ENCODE measurements at regions not wholly inside any gene's neighbourhood (a gene's known extent, or its start where the extent isn't known, plus 50 kb on each side); places are given as distances from the start of the nearest gene placed in this dataset.

DNA sequence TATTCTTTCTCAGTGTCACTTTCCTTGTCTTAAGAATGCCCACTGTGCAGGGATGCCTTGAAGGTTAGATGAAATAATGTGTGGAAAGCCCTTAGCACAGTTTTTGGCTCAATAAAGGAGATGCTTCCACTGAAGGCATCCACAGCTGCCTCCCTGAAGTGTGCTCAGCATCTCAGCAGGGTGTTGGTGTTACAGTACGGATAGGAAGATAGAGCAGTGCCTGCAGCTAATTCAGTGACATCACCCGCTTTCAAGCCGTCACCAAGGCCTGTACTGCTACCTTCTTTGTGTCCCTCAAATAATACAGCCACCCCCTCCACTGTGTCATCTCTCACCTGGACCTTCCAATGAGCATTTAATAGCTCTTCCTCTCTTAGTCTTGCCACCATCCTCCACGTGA is 59.0 kb downstream of the NDUFS5 start:
- DNase-seq: no peak
- no peak overlapping the region for H3K27ac ChIP-seq (ENCODE audit: low read length)
- H3K27me3 ChIP-seq (replicated peaks; ENCODE audit: insufficient read depth, low read length): peaks cover 21% of the 10 kb centered on the region; the same call in 1 of the 2 replicates
- no peak overlapping the region for H2AFZ ChIP-seq (ENCODE audit: low read length)
- H4K20me1 ChIP-seq (ENCODE audit: insufficient read depth, low read length): no peaks in the 10 kb centered on the region
- no peak overlapping the region for H3K4me2 ChIP-seq (ENCODE audit: low read depth, low read length)
- H3K79me2 ChIP-seq (ENCODE audit: low read length): no peaks in the 10 kb centered on the region
- no peak overlapping the region for H3K4me3 ChIP-seq (ENCODE audit: low read length)
- TF ChIP-seq, protein P1, sequence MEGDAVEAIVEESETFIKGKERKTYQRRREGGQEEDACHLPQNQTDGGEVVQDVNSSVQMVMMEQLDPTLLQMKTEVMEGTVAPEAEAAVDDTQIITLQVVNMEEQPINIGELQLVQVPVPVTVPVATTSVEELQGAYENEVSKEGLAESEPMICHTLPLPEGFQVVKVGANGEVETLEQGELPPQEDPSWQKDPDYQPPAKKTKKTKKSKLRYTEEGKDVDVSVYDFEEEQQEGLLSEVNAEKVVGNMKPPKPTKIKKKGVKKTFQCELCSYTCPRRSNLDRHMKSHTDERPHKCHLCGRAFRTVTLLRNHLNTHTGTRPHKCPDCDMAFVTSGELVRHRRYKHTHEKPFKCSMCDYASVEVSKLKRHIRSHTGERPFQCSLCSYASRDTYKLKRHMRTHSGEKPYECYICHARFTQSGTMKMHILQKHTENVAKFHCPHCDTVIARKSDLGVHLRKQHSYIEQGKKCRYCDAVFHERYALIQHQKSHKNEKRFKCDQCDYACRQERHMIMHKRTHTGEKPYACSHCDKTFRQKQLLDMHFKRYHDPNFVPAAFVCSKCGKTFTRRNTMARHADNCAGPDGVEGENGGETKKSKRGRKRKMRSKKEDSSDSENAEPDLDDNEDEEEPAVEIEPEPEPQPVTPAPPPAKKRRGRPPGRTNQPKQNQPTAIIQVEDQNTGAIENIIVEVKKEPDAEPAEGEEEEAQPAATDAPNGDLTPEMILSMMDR (IDR thresholded peaks at IDR 0.05; ENCODE audit: low read length): no peak
- TF ChIP-seq EZH2 (optimal IDR thresholded peaks at IDR 0.05; ENCODE audit: low read depth, low read length): no peak
- TF ChIP-seq EZH2phosphoT487 (IDR thresholded peaks at IDR 0.05; ENCODE audit: low read length): no peak
- no peaks in the 10 kb centered on the region for H3K9me2 ChIP-seq (replicated peaks; ENCODE audit: insufficient read depth, low read length)
- H3K4me1 ChIP-seq (ENCODE audit: low read length): peaks cover 3% of the 10 kb centered on the region; the same call in 1 of the 2 replicates
- H3K9ac ChIP-seq (ENCODE audit: low read length): no peak overlapping the region
- no peaks in the 10 kb centered on the region for H3F3A ChIP-seq (ENCODE audit: insufficient read depth, low read length)
- no peaks in the 10 kb centered on the region for H3K36me3 ChIP-seq (replicated peaks; ENCODE audit: insufficient read depth, low read length)
- H3K9me3 ChIP-seq (replicated peaks; ENCODE audit: insufficient read depth, low read length): no peaks in the 10 kb centered on the region

DNA sequence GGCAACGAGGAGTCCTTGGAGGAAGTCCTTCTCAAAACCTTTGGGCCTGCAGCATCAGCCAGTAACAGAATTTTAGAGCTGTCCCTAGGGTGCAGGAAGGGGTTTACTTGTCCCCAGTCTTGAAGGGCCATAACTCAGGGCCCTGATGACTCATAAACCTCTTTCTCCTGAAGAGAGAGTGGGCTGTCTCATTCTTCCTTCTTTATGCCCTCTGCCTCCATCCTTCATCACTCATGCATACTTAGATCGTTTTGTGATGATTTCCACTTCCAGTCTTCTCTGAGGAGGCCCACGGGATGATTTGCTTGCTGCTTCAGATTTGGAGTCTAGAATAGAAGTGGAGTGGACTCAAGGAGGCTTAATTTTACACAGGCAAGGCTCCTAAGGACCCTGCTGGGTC is 60.2 kb downstream of the NDUFS5 start:
- no peak overlapping the region for H3K27ac ChIP-seq (ENCODE audit: low read length)
- no peak overlapping the region for H3K9ac ChIP-seq (ENCODE audit: low read length)
- peaks cover 3% of the 10 kb centered on the region; the same call in 1 of the 2 replicates for H3K4me1 ChIP-seq (ENCODE audit: low read length)
- no peak overlapping the region for H3K4me2 ChIP-seq (ENCODE audit: low read depth, low read length)
- peaks cover 21% of the 10 kb centered on the region; the same call in 1 of the 2 replicates for H3K27me3 ChIP-seq (replicated peaks; ENCODE audit: insufficient read depth, low read length)
- H3K4me3 ChIP-seq (ENCODE audit: low read length): no peak overlapping the region
- H3K36me3 ChIP-seq (replicated peaks; ENCODE audit: insufficient read depth, low read length): no peaks in the 10 kb centered on the region
- TF ChIP-seq, protein P1 (IDR thresholded peaks at IDR 0.05; ENCODE audit: low read length): no peak
- TF ChIP-seq EZH2 (optimal IDR thresholded peaks at IDR 0.05; ENCODE audit: low read depth, low read length): no peak
- no peak for TF ChIP-seq EZH2phosphoT487 (IDR thresholded peaks at IDR 0.05; ENCODE audit: low read length)
- no peaks in the 10 kb centered on the region for H3K9me2 ChIP-seq (replicated peaks; ENCODE audit: insufficient read depth, low read length)
- no peaks in the 10 kb centered on the region for H3K9me3 ChIP-seq (replicated peaks; ENCODE audit: insufficient read depth, low read length)
- H4K20me1 ChIP-seq (ENCODE audit: insufficient read depth, low read length): no peaks in the 10 kb centered on the region
- H3F3A ChIP-seq (ENCODE audit: insufficient read depth, low read length): no peaks in the 10 kb centered on the region
- no peak overlapping the region for H2AFZ ChIP-seq (ENCODE audit: low read length)
- H3K79me2 ChIP-seq (ENCODE audit: low read length): no peaks in the 10 kb centered on the region
- DNase-seq: no peak

DNA sequence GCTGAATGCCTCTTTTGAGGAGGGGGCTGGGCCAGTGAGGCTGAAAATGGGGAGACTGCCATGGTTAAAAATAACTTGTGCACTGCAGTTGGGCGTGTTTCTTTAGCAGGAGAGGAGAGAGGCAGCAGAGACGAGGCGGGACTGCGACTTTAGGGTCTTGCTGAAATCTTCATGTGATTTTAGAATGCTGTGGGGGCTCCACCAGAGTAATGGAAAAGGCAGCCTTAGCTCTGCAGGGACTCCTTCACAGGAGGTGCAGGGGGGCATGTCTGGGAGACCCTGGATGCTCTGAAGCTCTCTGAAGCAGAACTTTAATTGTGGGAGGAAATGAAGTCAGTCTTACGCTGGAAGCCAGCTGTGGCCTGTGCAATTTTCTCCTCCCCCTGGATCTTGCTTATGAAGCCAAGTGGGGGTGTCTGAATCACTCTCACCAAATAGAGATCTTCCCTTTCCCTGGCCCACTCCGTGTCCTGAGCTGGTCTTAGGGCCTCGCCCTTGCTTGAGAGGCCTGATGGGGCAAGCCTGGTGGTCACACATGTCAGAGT is 60.8 kb downstream of the NDUFS5 start:
- Histone ChIP-seq H3K4me1 (ENCODE audit: low read length) (peaks cover 3% of the 10 kb centered on the region; the same call in 1 of the 2 replicates), H3K4me3 (ENCODE audit: low read length) (no peak overlapping the region), H3F3A (ENCODE audit: insufficient read depth, low read length) (no peaks in the 10 kb centered on the region), H3K9me2 (replicated peaks; ENCODE audit: insufficient read depth, low read length) (no peaks in the 10 kb centered on the region), H3K36me3 (replicated peaks; ENCODE audit: insufficient read depth, low read length) (no peaks in the 10 kb centered on the region), H4K20me1 (ENCODE audit: insufficient read depth, low read length) (no peaks in the 10 kb centered on the region), H3K4me2 (ENCODE audit: low read depth, low read length) (no peak overlapping the region), H3K9ac (ENCODE audit: low read length) (no peak overlapping the region), H2AFZ (ENCODE audit: low read length) (no peak overlapping the region), H3K27me3 (replicated peaks; ENCODE audit: insufficient read depth, low read length) (peaks cover 21% of the 10 kb centered on the region; the same call in 1 of the 2 replicates), H3K79me2 (ENCODE audit: low read length) (no peaks in the 10 kb centered on the region), H3K27ac (ENCODE audit: low read length) (no peak overlapping the region), H3K9me3 (replicated peaks; ENCODE audit: insufficient read depth, low read length) (no peaks in the 10 kb centered on the region)
- DNase-seq: no peak
- TF ChIP-seq EZH2 (optimal IDR thresholded peaks at IDR 0.05; ENCODE audit: low read depth, low read length): no peak
- TF ChIP-seq EZH2phosphoT487 (IDR thresholded peaks at IDR 0.05; ENCODE audit: low read length): no peak
- TF ChIP-seq, protein P1 (IDR thresholded peaks at IDR 0.05; ENCODE audit: low read length): no peak

Measured in MM.1S (cell line).